Calu3 (cell line): ENCODE measurements at regions not wholly inside any gene's neighbourhood (a gene's known extent, or its start where the extent isn't known, plus 50 kb on each side); places are given as distances from the start of the nearest gene placed in this dataset.

Experiments
- BruUV-seq: library from RNA; stranded (reverse); fragments of 400-500 nt; replicated peaks from 2 replicates; lab custom pipeline; 2021; lab: Mats Ljungman, UMichigan
- CTCF ChIA-PET: fragments of 300-600 bp; sonication (Branson Sonifier 250); formaldehyde crosslinking; loops from one replicate; lab custom pipeline; 2022; ENCODE audit warnings: antibody characterized with exemption; lab: Charles Lee
- DNase-seq: peaks from one replicate; pipeline ENCODE4 v3.0.0; 2022
- H3K27ac Mint-ChIP-seq: one replicate; pipeline ENCODE4 v1.8.0; 2022; ENCODE audit warnings: mixed read lengths; ENCODE audit not compliant: unreplicated experiment
- H3K27me3 Mint-ChIP-seq: one replicate; pipeline ENCODE4 v1.8.0; 2022; ENCODE audit warnings: mixed read lengths; ENCODE audit not compliant: unreplicated experiment
- H3K36me3 Mint-ChIP-seq: one replicate; pipeline ENCODE4 v1.8.0; 2022; ENCODE audit warnings: mild to moderate bottlenecking, moderate library complexity, mixed read lengths; ENCODE audit not compliant: insufficient read depth, unreplicated experiment
- H3K4me1 Mint-ChIP-seq: one replicate; pipeline ENCODE4 v1.8.0; 2022; ENCODE audit warnings: mild to moderate bottlenecking, low read depth, mixed read lengths; ENCODE audit not compliant: unreplicated experiment
- H3K4me3 Mint-ChIP-seq: one replicate; pipeline ENCODE4 v1.8.0; 2022; ENCODE audit warnings: mild to moderate bottlenecking, low read depth, moderate library complexity, mixed read lengths; ENCODE audit not compliant: unreplicated experiment
- H3K9me3 Mint-ChIP-seq: one replicate; pipeline ENCODE4 v1.8.0; 2022; ENCODE audit warnings: low read depth, mixed read lengths; ENCODE audit not compliant: unreplicated experiment
- intact Hi-C: fragments of 100-400 bp; cut with micrococcal nuclease; formaldehyde crosslinking; loops from one replicate; pipeline ENCODE4 v1.10.0; 2022; ENCODE audit not compliant: unreplicated experiment
- TF ChIP-seq, protein P1 (sequence below): fragments of 200-600 bp; IDR thresholded peaks from one replicate; pipeline ENCODE4 v1.8.0; 2022; ENCODE audit warnings: antibody characterized with exemption; ENCODE audit not compliant: unreplicated experiment

DNA sequence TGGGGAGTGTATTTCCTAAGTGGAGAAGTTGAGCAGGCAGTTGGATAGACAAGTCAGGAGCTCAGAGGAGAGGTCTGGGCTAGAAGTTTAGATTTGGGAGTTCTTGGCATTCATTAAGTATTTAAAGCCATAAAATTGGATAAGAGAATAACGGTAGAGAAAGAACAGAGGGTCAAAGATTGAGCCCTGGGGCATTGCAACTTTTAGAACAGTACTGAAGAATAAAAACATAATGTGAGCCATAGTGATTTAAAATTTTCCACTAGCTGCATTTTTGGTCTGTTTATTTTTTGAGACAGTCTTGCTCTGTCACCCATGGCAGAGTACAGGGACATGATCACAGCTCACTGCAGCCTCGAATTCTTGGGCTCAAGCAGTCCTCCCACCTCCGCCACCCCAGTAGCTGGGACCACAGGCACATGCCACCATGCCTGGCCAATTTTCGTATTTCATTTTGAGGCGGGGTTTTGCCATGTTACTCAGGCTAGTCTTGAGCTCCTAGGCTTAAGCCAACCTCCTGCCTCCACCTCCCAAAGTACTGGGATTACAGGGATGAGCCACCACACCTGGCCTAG is 85.9 kb upstream of the SOX13 start:
- peaks cover 25% of the 10 kb centered on the region for H3K27me3 Mint-ChIP-seq
- H3K4me1 Mint-ChIP-seq = no peaks in the 10 kb centered on the region
- no peaks in the 10 kb centered on the region for H3K9me3 Mint-ChIP-seq
- no peaks in the 10 kb centered on the region for H3K36me3 Mint-ChIP-seq
- TF ChIP-seq, protein P1, sequence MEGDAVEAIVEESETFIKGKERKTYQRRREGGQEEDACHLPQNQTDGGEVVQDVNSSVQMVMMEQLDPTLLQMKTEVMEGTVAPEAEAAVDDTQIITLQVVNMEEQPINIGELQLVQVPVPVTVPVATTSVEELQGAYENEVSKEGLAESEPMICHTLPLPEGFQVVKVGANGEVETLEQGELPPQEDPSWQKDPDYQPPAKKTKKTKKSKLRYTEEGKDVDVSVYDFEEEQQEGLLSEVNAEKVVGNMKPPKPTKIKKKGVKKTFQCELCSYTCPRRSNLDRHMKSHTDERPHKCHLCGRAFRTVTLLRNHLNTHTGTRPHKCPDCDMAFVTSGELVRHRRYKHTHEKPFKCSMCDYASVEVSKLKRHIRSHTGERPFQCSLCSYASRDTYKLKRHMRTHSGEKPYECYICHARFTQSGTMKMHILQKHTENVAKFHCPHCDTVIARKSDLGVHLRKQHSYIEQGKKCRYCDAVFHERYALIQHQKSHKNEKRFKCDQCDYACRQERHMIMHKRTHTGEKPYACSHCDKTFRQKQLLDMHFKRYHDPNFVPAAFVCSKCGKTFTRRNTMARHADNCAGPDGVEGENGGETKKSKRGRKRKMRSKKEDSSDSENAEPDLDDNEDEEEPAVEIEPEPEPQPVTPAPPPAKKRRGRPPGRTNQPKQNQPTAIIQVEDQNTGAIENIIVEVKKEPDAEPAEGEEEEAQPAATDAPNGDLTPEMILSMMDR = no peak
- no peak overlapping the region for H3K27ac Mint-ChIP-seq
- no peak overlapping the region for H3K4me3 Mint-ChIP-seq
- DNase-seq = no peak
- intact Hi-C loops = no loop called here
- no TSS peak for BruUV-seq
- CTCF ChIA-PET = no interaction called here

DNA sequence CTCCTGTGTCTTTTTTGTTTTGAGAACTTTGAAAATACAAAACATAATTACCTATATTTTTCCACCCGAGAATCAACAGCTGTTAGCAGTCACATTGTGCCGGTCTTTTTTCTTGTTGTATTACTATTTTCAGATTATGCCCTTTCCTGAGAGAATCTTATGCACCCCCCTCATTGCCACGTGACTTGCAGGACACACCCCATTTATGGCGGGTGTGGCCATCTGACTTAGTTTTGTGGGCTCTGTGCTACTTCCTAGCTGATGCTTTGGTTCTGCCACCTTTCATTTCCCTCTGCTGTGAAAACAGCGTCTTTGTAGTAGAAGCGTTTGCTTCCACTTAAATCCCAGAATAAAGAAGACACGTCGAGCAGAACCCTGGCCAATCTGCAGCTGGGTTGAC is 82.8 kb upstream of the SOX13 start:
- TF ChIP-seq, protein P1 = no peak
- BruUV-seq = no TSS peak
- no peaks in the 10 kb centered on the region for H3K4me1 Mint-ChIP-seq
- CTCF ChIA-PET = interaction anchor here (0.7 kb wide), 1 partner anchor 84 kb away, joined by 3 read pairs; no protein-coding TSS in a partner anchor
- no peak overlapping the region for H3K27ac Mint-ChIP-seq
- no peaks in the 10 kb centered on the region for H3K9me3 Mint-ChIP-seq
- DNase-seq = no peak
- H3K36me3 Mint-ChIP-seq = no peaks in the 10 kb centered on the region
- intact Hi-C loops = no loop called here
- H3K4me3 Mint-ChIP-seq = no peak overlapping the region
- H3K27me3 Mint-ChIP-seq = peaks cover 23% of the 10 kb centered on the region

DNA sequence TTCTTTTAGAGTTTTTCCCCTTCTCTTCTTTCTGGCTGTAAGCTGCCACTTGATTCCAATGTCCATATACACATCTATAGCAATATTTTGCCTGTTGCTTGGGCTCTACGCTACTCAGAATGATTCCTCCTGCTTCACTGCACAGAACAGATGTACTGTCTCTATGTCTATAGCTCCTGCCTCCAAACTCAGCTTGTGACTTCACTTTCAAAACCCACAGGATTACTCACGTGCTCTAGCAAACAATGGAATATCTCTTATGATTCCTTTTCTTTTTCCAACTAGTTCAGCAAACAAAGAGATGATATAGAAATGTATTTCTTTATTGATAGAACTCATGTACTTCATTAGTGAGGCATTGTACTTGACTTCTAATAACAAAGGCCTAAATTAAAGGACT is 80.5 kb upstream of the SOX13 start:
- TF ChIP-seq, protein P1 = no peak
- BruUV-seq = no TSS peak
- Mint-ChIP-seq H3K4me3 (no peak overlapping the region), H3K4me1 (peaks cover 11% of the 10 kb centered on the region), H3K9me3 (no peaks in the 10 kb centered on the region), H3K27ac (no peak overlapping the region), H3K36me3 (no peaks in the 10 kb centered on the region), H3K27me3 (peaks cover 21% of the 10 kb centered on the region)
- no peak for DNase-seq
- intact Hi-C loops = no loop called here
- CTCF ChIA-PET = interaction anchor here (0.6 to 1.0 kb wide), 2 partner anchors 97 to 120 kb away, joined by 3 read pairs; no protein-coding TSS in a partner anchor

DNA sequence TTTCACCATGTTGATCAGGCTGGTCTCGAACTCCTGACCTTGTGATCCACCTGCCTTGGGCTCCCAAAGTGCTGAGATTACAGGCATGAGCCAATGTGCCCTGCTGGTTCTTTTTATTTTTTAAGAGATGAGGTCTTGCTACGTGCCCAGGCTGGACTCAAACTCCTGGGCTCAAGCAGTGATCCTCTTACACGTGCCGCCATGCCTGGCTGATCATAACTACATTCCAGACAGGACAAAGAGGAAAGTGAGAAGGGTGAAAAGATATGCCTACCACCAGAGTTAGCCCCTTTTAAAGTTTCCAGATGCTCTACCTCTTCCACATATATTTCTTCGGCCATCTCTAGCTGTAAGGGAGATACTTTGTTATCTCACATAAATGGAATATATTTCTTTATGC is 79.7 kb upstream of the SOX13 start:
- Mint-ChIP-seq H3K4me1 (peaks cover 11% of the 10 kb centered on the region), H3K4me3 (no peak overlapping the region), H3K27me3 (peaks cover 21% of the 10 kb centered on the region), H3K9me3 (no peaks in the 10 kb centered on the region), H3K27ac (no peak overlapping the region), H3K36me3 (no peaks in the 10 kb centered on the region)
- TF ChIP-seq, protein P1 = no peak
- CTCF ChIA-PET = no interaction called here
- intact Hi-C loops = no loop called here
- DNase-seq = no peak
- BruUV-seq = no TSS peak
